IPS-15b (cell line): ENCODE measurements at regions not wholly inside any gene's neighbourhood (a gene's known extent, or its start where the extent isn't known, plus 50 kb on each side); places are given as distances from the start of the nearest gene placed in this dataset.
A peak's percentile ranks its signal among the peaks of the same experiment; 100 is the strongest.

Source experiments
- H3K27me3 ChIP-seq: one replicate; pipeline ENCODE4 v1.6.1; 2013; ENCODE audit warnings: low read length; ENCODE audit not compliant: control insufficient read depth, insufficient read depth
- H3K36me3 ChIP-seq: one replicate; pipeline ENCODE4 v1.6.1; 2013; ENCODE audit warnings: low read length; ENCODE audit not compliant: control insufficient read depth, insufficient read depth
- H3K4me1 ChIP-seq: one replicate; pipeline ENCODE4 v1.6.1; 2013; ENCODE audit warnings: mild to moderate bottlenecking, low read length; ENCODE audit not compliant: control insufficient read depth, insufficient read depth
- H3K4me3 ChIP-seq: one replicate; pipeline ENCODE4 v1.5.1; 2013; ENCODE audit warnings: low read depth, low read length
- H3K9ac ChIP-seq: one replicate; pipeline ENCODE4 v1.6.1; 2013; ENCODE audit warnings: low read depth, mild to moderate bottlenecking, low read length
- H3K9me3 ChIP-seq: one replicate; pipeline ENCODE4 v1.6.1; 2013; ENCODE audit warnings: mild to moderate bottlenecking, low read length; ENCODE audit not compliant: control insufficient read depth, insufficient read depth

DNA sequence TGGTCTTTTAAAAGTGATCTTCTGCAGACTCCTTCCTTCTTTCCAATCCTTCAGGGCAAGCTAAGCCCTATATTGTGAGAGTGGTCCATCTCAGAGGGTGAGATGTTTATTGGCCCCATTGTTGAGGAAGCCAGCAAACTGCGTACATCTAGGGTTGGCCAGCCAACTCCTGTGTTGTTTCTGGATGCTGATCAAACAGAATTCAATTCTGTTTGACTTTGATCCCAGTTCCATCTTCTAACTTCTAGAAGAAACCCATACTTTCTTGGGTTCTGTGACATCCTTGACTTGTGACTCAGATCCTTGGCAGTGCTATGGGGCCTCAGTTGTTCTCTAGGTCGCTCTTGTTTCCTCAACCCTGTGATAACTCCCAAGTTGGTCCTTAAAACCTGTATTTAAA is 116.2 kb downstream of the LSMEM1 start:
- Histone ChIP-seq H3K4me3 (no peak overlapping the region), H3K36me3 (no peaks in the 10 kb centered on the region), H3K27me3 (no peaks in the 10 kb centered on the region), H3K9me3 (no peaks in the 10 kb centered on the region), H3K4me1 (no peaks in the 10 kb centered on the region), H3K9ac (no peak overlapping the region)

GRCh38 chr7:112603673-112604072 is 122.9 kb downstream of the LSMEM1 start:
- no peaks in the 10 kb centered on the region for H3K27me3 ChIP-seq

GRCh38 chr7:112610636-112611035 is 129.8 kb downstream of the LSMEM1 start:
- Histone ChIP-seq H3K9me3 (no peaks in the 10 kb centered on the region), H3K27me3 (no peaks in the 10 kb centered on the region), H3K36me3 (no peaks in the 10 kb centered on the region), H3K9ac (no peak overlapping the region), H3K4me3 (no peak overlapping the region), H3K4me1 (no peaks in the 10 kb centered on the region)

More at GRCh38 chr7:112603673-112604072, 122.9 kb downstream of the LSMEM1 start:
- no peak overlapping the region for H3K4me3 ChIP-seq
- H3K4me1 ChIP-seq = no peaks in the 10 kb centered on the region
- H3K9me3 ChIP-seq = no peaks in the 10 kb centered on the region
- H3K9ac ChIP-seq = no peak overlapping the region
- no peaks in the 10 kb centered on the region for H3K36me3 ChIP-seq

- no peaks in the 10 kb centered on the region for H3K9me3 ChIP-seq
- no peaks in the 10 kb centered on the region for H3K4me1 ChIP-seq
- no peaks in the 10 kb centered on the region for H3K27me3 ChIP-seq
- no peak overlapping the region for H3K9ac ChIP-seq
- no peak overlapping the region for H3K4me3 ChIP-seq
- no peaks in the 10 kb centered on the region for H3K36me3 ChIP-seq
These were observed 134.9 kb downstream of the LSMEM1 start for GRCh38 chr7:112615701-112616100.

- no peak overlapping the region for H3K4me3 ChIP-seq
- H3K9me3 ChIP-seq = no peaks in the 10 kb centered on the region
These were observed 135.5 kb downstream of the LSMEM1 start for GRCh38 chr7:112616295-112616694.

GRCh38 chr7:112619343-112619742 is 138.6 kb downstream of the LSMEM1 start:
- Histone ChIP-seq H3K4me1 (no peaks in the 10 kb centered on the region), H3K9ac (no peak overlapping the region), H3K27me3 (no peaks in the 10 kb centered on the region), H3K4me3 (no peak overlapping the region), H3K9me3 (no peaks in the 10 kb centered on the region), H3K36me3 (no peaks in the 10 kb centered on the region)

More at GRCh38 chr7:112616295-112616694, 135.5 kb downstream of the LSMEM1 start:
- Histone ChIP-seq H3K9ac (no peak overlapping the region), H3K4me1 (no peaks in the 10 kb centered on the region), H3K36me3 (no peaks in the 10 kb centered on the region), H3K27me3 (no peaks in the 10 kb centered on the region)

GRCh38 chr7:112622159-112622715 is 141.4 kb downstream of the LSMEM1 start:
- no peaks in the 10 kb centered on the region for H3K4me1 ChIP-seq
- no peaks in the 10 kb centered on the region for H3K36me3 ChIP-seq
- no peaks in the 10 kb centered on the region for H3K27me3 ChIP-seq
- peak overlapping the region; percentile 39 for H3K9ac ChIP-seq
- H3K9me3 ChIP-seq = no peaks in the 10 kb centered on the region
- H3K4me3 ChIP-seq = peak overlapping the region; percentile 33

- no peaks in the 10 kb centered on the region for H3K27me3 ChIP-seq
- H3K36me3 ChIP-seq = no peaks in the 10 kb centered on the region
- no peak overlapping the region for H3K4me3 ChIP-seq
- H3K4me1 ChIP-seq = no peaks in the 10 kb centered on the region
- H3K9me3 ChIP-seq = no peaks in the 10 kb centered on the region
- H3K9ac ChIP-seq = no peak overlapping the region
These were observed 143.6 kb downstream of the LSMEM1 start for GRCh38 chr7:112624416-112624815.

GRCh38 chr7:112630565-112630964 is 149.8 kb downstream of the LSMEM1 start:
- no peaks in the 10 kb centered on the region for H3K9me3 ChIP-seq
- H3K4me3 ChIP-seq = no peak overlapping the region
- H3K9ac ChIP-seq = no peak overlapping the region
- no peaks in the 10 kb centered on the region for H3K36me3 ChIP-seq
- no peaks in the 10 kb centered on the region for H3K4me1 ChIP-seq
- H3K27me3 ChIP-seq = no peaks in the 10 kb centered on the region

DNA sequence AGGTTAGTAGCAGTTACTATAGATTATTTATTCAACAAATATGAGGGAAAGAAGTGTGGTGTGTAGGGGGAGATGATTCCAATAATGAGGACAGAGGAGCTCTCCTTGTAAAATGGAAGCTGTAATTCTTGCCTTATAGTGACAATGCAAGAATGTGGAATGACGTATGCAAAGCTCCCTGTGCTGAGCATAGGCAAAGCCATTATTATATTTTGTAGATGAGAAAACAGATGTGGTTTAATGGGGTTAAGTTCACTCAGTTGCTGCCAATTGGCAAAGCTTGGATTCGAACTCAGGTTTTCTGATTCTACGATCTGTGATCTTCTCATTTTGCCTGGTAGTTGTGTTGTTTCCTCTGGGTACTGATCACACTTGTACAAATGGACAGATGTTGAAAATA is 153.3 kb downstream of the LSMEM1 start:
- H3K4me1 ChIP-seq = no peaks in the 10 kb centered on the region
- H3K9ac ChIP-seq = no peak overlapping the region
- no peaks in the 10 kb centered on the region for H3K36me3 ChIP-seq
- H3K9me3 ChIP-seq = no peaks in the 10 kb centered on the region
- no peaks in the 10 kb centered on the region for H3K27me3 ChIP-seq
- no peak overlapping the region for H3K4me3 ChIP-seq

- Histone ChIP-seq H3K27me3 (no peaks in the 10 kb centered on the region), H3K9ac (no peak overlapping the region), H3K36me3 (no peaks in the 10 kb centered on the region), H3K4me3 (no peak overlapping the region), H3K9me3 (no peaks in the 10 kb centered on the region), H3K4me1 (no peaks in the 10 kb centered on the region)
These were observed 154.5 kb downstream of the TMEM168 start for GRCh38 chr7:112635742-112636141.

DNA sequence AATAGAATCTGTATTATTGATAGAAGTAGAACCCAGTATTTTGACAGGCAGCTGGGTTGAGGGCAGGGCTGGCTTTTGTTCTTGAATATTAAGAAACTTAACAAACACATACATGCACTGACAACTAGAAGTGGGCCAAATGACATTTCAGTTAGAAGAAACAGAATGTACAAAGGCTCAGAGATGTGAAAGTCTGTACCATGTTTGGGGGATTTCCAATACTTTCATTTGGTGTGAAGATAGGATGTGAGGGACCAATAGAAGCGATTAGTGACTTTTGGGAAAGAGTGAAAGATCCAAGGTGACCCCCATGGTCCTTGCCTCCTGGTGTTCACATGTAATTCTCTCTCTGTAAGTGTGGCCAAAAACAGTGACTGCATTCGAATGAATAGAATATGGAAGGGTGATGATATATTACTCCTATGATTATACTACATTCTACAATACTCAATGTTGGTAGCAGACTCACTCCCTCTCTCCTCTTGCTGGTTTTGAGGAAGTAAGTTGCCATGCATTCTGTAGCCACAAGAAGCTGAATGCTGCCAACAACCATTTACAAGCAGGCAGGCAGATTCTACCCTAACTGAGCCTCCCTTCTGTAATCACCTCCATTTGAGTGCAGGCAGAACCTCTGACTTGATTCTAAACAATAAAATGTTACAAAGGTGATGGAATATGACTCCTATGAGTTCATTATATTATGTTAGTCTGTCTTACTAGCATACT is 151.4 kb downstream of the TMEM168 start:
- H3K4me3 ChIP-seq = no peak overlapping the region

More for the DNA sequence above, 151.4 kb downstream of the TMEM168 start:
- H3K36me3 ChIP-seq = no peaks in the 10 kb centered on the region
- no peaks in the 10 kb centered on the region for H3K27me3 ChIP-seq
- no peaks in the 10 kb centered on the region for H3K9me3 ChIP-seq
- H3K9ac ChIP-seq = no peak overlapping the region
- no peaks in the 10 kb centered on the region for H3K4me1 ChIP-seq
